GM12878 (cell line): ENCODE measurements at regions not wholly inside any gene's neighbourhood (a gene's known extent, or its start where the extent isn't known, plus 50 kb on each side); places are given as distances from the start of the nearest gene placed in this dataset.

Source experiments
- MYB ChIP-seq: fragments of 150-350 bp; IDR thresholded peaks from 2 replicates; pipeline ENCODE4 v1.6.1; 2014; ENCODE audit warnings: mild to moderate bottlenecking, low read depth, low read length, borderline replicate concordance
- SP1 ChIP-seq: IDR thresholded peaks from one replicate; pipeline ENCODE4 v1.6.1; 2011; ENCODE audit warnings: low read depth, low read length
- TAF1 ChIP-seq: IDR thresholded peaks from 2 replicates; pipeline ENCODE4 v1.6.1; 2011; ENCODE audit warnings: mild to moderate bottlenecking, low read depth, low read length, borderline replicate concordance
- TARDBP ChIP-seq: IDR thresholded peaks from 2 replicates; pipeline ENCODE4 v1.6.1; 2016; ENCODE audit warnings: borderline replicate concordance
- TF ChIP-seq, protein P1 (sequence below): fragments of 450-650 bp; IDR thresholded peaks from 2 replicates; pipeline ENCODE4 v1.6.1; 2017; ENCODE audit warnings: mild to moderate bottlenecking, moderate library complexity
- TF ChIP-seq, protein P2 (sequence below): IDR thresholded peaks from 2 replicates; pipeline ENCODE4 v1.6.1; 2012; ENCODE audit warnings: low read depth, low read length, improper control_type of control experiment
- TF ChIP-seq, protein P3 (sequence below): fragments of 450-650 bp; formaldehyde crosslinking; IDR thresholded peaks from 2 replicates; pipeline ENCODE4 v1.4.0; 2020; ENCODE audit warnings: mild to moderate bottlenecking, moderate library complexity
- TF ChIP-seq, protein P4 (sequence below): fragments of 450-650 bp; IDR thresholded peaks from 2 replicates; pipeline ENCODE4 v1.6.1; 2016; ENCODE audit warnings: mild to moderate bottlenecking

DNA sequence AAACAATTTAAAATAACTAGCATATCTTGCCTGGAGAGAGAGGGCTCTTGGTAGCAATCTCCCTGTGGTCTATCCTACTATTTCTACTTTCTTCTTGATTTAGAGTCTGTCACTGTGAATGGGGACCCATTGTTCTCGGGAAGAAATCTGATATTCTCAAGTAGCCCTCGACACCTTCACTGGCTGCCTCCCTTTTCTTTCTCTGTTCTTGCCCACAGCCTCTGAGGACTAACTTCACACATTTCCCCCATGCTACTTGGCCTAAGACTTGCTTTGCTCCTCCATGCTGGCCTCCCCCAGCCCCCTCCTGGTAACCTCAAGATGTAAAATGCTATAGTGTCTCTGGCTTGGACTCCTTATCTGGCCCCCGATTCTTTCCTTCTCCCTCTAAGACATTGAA lies 58.8 kb upstream of the NT5C1B start (continued):
- TF ChIP-seq, protein P1, sequence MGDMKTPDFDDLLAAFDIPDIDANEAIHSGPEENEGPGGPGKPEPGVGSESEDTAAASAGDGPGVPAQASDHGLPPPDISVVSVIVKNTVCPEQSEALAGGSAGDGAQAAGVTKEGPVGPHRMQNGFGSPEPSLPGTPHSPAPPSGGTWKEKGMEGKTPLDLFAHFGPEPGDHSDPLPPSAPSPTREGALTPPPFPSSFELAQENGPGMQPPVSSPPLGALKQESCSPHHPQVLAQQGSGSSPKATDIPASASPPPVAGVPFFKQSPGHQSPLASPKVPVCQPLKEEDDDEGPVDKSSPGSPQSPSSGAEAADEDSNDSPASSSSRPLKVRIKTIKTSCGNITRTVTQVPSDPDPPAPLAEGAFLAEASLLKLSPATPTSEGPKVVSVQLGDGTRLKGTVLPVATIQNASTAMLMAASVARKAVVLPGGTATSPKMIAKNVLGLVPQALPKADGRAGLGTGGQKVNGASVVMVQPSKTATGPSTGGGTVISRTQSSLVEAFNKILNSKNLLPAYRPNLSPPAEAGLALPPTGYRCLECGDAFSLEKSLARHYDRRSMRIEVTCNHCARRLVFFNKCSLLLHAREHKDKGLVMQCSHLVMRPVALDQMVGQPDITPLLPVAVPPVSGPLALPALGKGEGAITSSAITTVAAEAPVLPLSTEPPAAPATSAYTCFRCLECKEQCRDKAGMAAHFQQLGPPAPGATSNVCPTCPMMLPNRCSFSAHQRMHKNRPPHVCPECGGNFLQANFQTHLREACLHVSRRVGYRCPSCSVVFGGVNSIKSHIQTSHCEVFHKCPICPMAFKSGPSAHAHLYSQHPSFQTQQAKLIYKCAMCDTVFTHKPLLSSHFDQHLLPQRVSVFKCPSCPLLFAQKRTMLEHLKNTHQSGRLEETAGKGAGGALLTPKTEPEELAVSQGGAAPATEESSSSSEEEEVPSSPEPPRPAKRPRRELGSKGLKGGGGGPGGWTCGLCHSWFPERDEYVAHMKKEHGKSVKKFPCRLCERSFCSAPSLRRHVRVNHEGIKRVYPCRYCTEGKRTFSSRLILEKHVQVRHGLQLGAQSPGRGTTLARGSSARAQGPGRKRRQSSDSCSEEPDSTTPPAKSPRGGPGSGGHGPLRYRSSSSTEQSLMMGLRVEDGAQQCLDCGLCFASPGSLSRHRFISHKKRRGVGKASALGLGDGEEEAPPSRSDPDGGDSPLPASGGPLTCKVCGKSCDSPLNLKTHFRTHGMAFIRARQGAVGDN = no peak
- no peak for TF ChIP-seq TAF1
- TF ChIP-seq, protein P2, sequence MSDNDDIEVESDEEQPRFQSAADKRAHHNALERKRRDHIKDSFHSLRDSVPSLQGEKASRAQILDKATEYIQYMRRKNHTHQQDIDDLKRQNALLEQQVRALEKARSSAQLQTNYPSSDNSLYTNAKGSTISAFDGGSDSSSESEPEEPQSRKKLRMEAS = no peak
- no peak for TF ChIP-seq TARDBP
- no peak for TF ChIP-seq MYB
- no peak for TF ChIP-seq SP1
- TF ChIP-seq, protein P3, sequence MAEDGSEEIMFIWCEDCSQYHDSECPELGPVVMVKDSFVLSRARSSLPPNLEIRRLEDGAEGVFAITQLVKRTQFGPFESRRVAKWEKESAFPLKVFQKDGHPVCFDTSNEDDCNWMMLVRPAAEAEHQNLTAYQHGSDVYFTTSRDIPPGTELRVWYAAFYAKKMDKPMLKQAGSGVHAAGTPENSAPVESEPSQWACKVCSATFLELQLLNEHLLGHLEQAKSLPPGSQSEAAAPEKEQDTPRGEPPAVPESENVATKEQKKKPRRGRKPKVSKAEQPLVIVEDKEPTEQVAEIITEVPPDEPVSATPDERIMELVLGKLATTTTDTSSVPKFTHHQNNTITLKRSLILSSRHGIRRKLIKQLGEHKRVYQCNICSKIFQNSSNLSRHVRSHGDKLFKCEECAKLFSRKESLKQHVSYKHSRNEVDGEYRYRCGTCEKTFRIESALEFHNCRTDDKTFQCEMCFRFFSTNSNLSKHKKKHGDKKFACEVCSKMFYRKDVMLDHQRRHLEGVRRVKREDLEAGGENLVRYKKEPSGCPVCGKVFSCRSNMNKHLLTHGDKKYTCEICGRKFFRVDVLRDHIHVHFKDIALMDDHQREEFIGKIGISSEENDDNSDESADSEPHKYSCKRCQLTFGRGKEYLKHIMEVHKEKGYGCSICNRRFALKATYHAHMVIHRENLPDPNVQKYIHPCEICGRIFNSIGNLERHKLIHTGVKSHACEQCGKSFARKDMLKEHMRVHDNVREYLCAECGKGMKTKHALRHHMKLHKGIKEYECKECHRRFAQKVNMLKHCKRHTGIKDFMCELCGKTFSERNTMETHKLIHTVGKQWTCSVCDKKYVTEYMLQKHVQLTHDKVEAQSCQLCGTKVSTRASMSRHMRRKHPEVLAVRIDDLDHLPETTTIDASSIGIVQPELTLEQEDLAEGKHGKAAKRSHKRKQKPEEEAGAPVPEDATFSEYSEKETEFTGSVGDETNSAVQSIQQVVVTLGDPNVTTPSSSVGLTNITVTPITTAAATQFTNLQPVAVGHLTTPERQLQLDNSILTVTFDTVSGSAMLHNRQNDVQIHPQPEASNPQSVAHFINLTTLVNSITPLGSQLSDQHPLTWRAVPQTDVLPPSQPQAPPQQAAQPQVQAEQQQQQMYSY (CRISPR knock-in tag) = no peak
- TF ChIP-seq, protein P4, sequence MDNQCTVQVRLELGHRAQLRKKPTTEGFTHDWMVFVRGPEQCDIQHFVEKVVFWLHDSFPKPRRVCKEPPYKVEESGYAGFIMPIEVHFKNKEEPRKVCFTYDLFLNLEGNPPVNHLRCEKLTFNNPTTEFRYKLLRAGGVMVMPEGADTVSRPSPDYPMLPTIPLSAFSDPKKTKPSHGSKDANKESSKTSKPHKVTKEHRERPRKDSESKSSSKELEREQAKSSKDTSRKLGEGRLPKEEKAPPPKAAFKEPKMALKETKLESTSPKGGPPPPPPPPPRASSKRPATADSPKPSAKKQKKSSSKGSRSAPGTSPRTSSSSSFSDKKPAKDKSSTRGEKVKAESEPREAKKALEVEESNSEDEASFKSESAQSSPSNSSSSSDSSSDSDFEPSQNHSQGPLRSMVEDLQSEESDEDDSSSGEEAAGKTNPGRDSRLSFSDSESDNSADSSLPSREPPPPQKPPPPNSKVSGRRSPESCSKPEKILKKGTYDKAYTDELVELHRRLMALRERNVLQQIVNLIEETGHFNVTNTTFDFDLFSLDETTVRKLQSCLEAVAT = no peak
